Duodenal mucosa (tissue), 2 donors: ENCODE measurements at regions not wholly inside any gene's neighbourhood (a gene's known extent, or its start where the extent isn't known, plus 50 kb on each side); places are given as distances from the start of the nearest gene placed in this dataset.

Source experiments
- H3K27ac ChIP-seq: one replicate; pipeline ENCODE4 v1.7.0; 2013; ENCODE audit warnings: low read depth, low read length
- H3K27me3 ChIP-seq, 2 donors: one replicate each; pipeline ENCODE4 v1.7.0; 2013; ENCODE audit warnings: low read length in 2 of 2, control low read depth in 1 of 2; ENCODE audit not compliant: insufficient read depth in 2 of 2, control insufficient read depth in 1 of 2
- H3K36me3 ChIP-seq, 2 donors: one replicate each; pipeline ENCODE4 v1.7.0; 2013; ENCODE audit warnings: low read length in 2 of 2, control low read depth in 1 of 2; ENCODE audit not compliant: insufficient read depth in 2 of 2, control insufficient read depth in 1 of 2
- H3K4me1 ChIP-seq, 2 donors: one replicate each; pipeline ENCODE4 v1.7.0; 2013; ENCODE audit warnings: low read length in 2 of 2, control low read depth in 1 of 2; ENCODE audit not compliant: insufficient read depth in 2 of 2, control insufficient read depth in 1 of 2
- H3K4me3 ChIP-seq, 2 donors: one replicate each; pipeline ENCODE4 v1.7.0; 2013; ENCODE audit warnings: low read length in 2 of 2, low read depth in 1 of 2
- H3K9ac ChIP-seq, 2 donors: one replicate each; pipeline ENCODE4 v1.7.0; 2013; ENCODE audit warnings: low read length in 2 of 2, low read depth in 1 of 2
- H3K9me3 ChIP-seq, 2 donors: one replicate each; pipeline ENCODE4 v1.7.0; 2013; ENCODE audit warnings: low read length in 2 of 2, control low read depth in 1 of 2; ENCODE audit not compliant: control insufficient read depth in 1 of 2

DNA sequence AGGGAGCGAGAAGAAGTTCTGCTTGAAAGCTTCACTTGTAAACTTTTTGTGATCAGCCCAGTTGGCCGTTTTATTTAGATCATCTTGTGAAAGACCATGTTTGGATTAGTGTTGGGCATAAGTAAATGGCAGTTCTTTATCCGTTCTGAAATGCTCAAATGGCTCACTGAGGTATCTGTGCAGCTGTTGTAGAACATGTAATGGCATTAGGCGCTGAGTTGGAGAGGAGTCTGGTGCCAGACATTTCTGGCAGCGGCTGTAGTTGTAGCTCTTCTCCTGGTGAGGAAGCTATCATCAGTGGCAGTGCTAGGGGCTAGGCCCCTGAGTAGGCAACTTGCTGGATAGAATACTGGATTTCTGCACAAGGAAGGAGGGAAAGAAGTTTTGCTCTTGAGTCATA, 321.6 kb downstream of the LMO4 start:
- no peaks in the 10 kb centered on the region for H3K27me3 ChIP-seq
- H3K4me3 ChIP-seq: no peak overlapping the region
- no peak overlapping the region for H3K27ac ChIP-seq
- H3K9ac ChIP-seq: no peak overlapping the region
- no peaks in the 10 kb centered on the region for H3K4me1 ChIP-seq
- no peaks in the 10 kb centered on the region for H3K36me3 ChIP-seq
- H3K9me3 ChIP-seq: no peaks in the 10 kb centered on the region

DNA sequence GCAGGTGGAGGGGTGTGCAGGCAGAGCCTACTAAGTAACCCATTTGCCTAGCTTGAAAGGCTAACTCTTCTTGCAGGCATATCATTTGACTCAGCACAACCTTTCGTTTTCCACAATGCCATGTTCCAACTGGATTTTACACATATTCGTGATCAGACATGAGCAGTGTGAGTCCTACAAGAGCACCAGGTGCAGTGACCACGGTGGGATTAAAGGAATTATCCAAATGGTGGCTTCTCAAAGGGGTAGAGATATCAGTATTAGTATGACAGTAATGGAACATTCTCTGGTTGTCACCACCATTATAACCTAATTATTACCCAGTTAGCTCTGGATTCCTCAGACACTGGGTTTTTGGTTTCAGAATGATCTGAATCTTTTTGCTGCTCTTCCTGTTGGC, 323.5 kb downstream of the LMO4 start:
- H3K9me3 ChIP-seq: no peaks in the 10 kb centered on the region

DNA sequence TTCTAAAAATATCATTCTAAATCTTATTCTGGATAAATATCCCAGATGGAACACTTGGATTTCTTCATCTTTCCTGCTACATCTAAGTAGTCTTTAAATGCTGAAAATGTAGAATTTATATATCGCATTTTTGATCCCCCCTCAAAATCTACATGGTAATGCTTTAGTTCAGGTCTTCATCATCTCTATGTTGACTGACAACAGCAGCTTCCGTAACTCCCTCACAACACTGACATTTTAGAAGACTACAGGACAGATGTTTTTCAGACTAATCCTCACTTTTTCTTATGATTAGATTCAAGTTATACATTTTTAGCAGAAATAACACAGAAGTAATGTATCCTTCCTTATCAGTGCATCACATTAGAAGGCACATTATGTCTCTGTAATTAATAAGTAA, 336.5 kb downstream of the LMO4 start:
- Histone ChIP-seq H3K9me3 (peaks cover 5 to 9% of the 10 kb centered on the region in 2 donors), H3K27me3 (no peaks in the 10 kb centered on the region), H3K36me3 (no peaks in the 10 kb centered on the region), H3K9ac (no peak overlapping the region), H3K27ac (no peak overlapping the region), H3K4me1 (no peaks in the 10 kb centered on the region), H3K4me3 (no peak overlapping the region)

More for the DNA sequence above, 323.5 kb downstream of the LMO4 start:
- no peaks in the 10 kb centered on the region for H3K4me1 ChIP-seq
- H3K27ac ChIP-seq: no peak overlapping the region
- H3K36me3 ChIP-seq: no peaks in the 10 kb centered on the region
- H3K4me3 ChIP-seq: no peak overlapping the region
- no peak overlapping the region for H3K9ac ChIP-seq
- H3K27me3 ChIP-seq: no peaks in the 10 kb centered on the region

DNA sequence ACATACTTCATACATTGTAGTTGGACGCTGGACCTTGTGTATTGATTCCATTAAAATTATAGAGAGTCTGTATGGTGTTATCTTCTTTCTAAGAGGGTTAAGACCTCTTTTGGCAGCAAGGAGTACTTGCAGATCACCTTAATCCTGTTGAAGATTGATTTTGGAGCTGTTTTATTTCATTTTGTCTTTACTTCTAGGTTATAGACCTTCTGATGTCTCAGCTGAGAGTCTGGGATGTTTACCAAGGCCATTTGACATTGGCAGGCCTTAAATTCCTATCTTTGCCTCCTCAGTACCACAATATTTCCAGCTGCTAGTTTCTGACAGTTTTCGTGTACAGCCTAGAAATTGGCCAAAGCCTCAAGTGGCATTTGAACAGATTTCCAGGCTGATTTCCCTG, 338.0 kb downstream of the LMO4 start:
- H3K36me3 ChIP-seq: no peaks in the 10 kb centered on the region
- H3K4me1 ChIP-seq: no peaks in the 10 kb centered on the region
- no peaks in the 10 kb centered on the region for H3K9me3 ChIP-seq
- no peak overlapping the region for H3K4me3 ChIP-seq
- H3K9ac ChIP-seq: no peak overlapping the region
- no peak overlapping the region for H3K27ac ChIP-seq
- H3K27me3 ChIP-seq: no peaks in the 10 kb centered on the region

DNA sequence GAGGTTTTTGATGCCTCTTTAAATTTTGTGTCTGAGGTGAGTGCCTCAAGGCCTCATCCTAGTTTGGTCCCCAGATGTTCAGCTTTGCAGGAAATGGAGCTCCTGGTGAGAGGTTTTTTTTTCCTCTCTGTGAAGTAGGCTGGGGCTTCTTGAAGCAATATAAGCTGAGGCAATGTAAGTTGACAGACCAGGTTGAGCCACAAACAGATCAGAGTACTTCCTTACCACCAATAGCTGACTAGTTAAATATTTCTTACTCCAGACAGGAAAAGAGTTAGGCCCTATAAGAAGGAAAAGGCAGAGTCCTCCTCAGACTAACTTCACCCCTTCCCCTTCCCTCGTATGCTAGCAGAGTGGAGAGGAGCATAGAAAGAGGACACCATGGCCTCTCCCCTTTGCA, 341.0 kb downstream of the LMO4 start:
- Histone ChIP-seq H3K4me3 (no peak overlapping the region), H3K9me3 (no peaks in the 10 kb centered on the region), H3K9ac (no peak overlapping the region), H3K36me3 (no peaks in the 10 kb centered on the region), H3K4me1 (no peaks in the 10 kb centered on the region), H3K27me3 (no peaks in the 10 kb centered on the region), H3K27ac (no peak overlapping the region)

DNA sequence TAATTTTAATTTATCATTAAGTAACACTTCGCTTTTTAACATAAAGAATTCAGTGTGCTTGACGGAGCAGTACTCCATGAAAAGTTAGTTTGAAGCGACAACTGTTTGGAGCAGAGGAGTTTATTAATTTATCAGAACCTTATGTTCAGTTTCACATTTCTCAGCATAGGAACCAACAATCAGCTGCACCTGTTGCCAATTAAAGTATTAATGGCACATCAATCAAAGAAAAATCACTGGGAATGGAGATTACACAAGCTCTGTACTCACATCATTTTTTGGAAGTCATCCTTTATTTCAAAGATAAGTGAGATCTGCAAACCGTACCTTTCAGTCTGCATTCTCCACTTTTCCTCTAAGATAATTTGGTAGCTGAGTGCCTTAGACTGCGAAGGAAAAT, 344.6 kb downstream of the LMO4 start:
- no peak overlapping the region for H3K9ac ChIP-seq
- no peaks in the 10 kb centered on the region for H3K9me3 ChIP-seq
- no peak overlapping the region for H3K27ac ChIP-seq
- no peak overlapping the region for H3K4me3 ChIP-seq
- H3K27me3 ChIP-seq: no peaks in the 10 kb centered on the region
- no peaks in the 10 kb centered on the region for H3K4me1 ChIP-seq
- no peaks in the 10 kb centered on the region for H3K36me3 ChIP-seq

DNA sequence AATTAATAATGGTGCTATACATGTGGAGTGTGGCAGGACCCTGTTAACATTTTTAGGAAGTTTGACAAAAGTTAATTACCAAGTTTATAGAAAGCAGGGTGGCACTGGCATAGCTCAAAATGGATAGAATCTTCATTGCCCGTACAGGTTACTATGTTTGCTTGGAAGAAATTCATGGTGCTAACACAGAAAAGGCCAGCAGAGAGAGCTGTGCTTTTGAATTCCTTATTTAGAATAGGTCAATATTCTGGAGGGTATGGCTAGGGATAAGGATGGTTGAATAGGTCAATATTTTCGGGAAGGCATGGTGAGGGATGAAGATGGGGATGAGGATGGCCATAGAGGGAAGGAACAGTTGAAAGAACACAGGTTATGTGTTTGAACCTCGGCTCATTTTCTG, 345.1 kb downstream of the LMO4 start:
- Histone ChIP-seq H3K4me1 (no peaks in the 10 kb centered on the region), H3K36me3 (no peaks in the 10 kb centered on the region), H3K9me3 (no peaks in the 10 kb centered on the region), H3K9ac (no peak overlapping the region), H3K27me3 (no peaks in the 10 kb centered on the region), H3K27ac (no peak overlapping the region), H3K4me3 (no peak overlapping the region)

DNA sequence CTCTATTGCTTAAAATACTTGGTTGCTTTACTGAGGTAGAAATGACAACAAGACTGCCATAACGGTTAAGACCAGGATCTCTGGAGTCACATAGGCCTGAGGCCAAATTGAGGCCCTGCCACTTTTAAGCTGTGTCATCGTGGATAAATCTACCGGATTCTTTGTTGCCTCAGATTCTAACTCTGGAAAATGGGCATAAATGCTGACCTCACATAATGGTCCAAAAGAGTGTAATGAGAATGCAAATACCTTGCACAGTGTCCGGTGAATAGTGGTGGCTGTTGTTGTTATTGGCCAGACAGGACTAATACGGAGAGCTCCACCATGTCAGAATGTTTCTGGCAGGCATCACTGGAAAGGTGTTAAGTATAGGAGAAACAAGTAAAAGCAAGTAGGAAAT, 346.1 kb downstream of the LMO4 start:
- Histone ChIP-seq H3K4me3 (no peak overlapping the region), H3K27ac (no peak overlapping the region), H3K27me3 (no peaks in the 10 kb centered on the region), H3K4me1 (no peaks in the 10 kb centered on the region), H3K9ac (no peak overlapping the region), H3K9me3 (no peaks in the 10 kb centered on the region), H3K36me3 (no peaks in the 10 kb centered on the region)

DNA sequence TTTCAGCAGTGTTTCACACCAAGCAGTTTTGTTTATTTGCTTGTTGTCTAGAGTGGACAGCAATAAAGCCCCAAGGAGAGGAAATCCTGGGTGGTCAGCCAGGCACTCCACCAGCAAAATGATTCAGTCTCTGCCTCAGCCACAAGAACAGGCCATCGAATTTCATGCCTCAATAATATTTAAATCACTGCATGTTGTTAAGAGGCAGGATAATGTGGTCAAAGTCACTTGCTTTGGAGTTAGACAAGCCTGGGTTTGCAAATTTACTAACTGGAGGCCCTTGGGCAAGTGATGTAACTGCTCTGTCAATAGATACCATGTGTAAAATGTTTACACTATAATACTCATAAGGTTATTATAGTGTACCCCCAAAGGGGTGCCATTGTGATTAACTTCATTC, 349.6 kb downstream of the LMO4 start:
- no peaks in the 10 kb centered on the region for H3K9me3 ChIP-seq
- no peak overlapping the region for H3K4me3 ChIP-seq
- no peak overlapping the region for H3K27ac ChIP-seq
- no peaks in the 10 kb centered on the region for H3K27me3 ChIP-seq
- H3K36me3 ChIP-seq: no peaks in the 10 kb centered on the region
- H3K4me1 ChIP-seq: no peaks in the 10 kb centered on the region
- no peak overlapping the region for H3K9ac ChIP-seq

DNA sequence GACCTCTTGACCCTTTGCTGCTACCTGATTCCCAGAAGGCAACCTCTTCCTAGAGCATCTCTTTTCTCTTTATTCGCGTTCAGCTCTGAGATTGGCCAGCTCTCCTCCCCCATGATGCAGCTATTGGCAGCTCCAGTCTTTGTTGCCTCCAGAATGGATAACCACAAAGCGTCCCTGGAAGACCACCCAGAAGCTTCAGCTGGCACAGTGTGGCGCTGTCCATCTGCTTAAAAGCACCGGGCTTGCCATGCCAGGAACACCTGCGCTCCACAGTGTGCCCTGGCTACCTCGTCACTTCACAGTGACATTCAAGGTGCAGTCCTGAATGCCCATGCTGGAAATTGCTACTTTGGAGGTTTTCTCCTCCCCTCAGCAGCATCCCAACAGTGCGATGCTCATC, 353.9 kb downstream of the LMO4 start:
- Histone ChIP-seq H3K27ac (no peak overlapping the region), H3K4me1 (peaks cover 3 to 6% of the 10 kb centered on the region in 2 donors), H3K9me3 (no peaks in the 10 kb centered on the region), H3K27me3 (no peaks in the 10 kb centered on the region), H3K4me3 (no peak overlapping the region), H3K36me3 (no peaks in the 10 kb centered on the region), H3K9ac (no peak overlapping the region)
